ENCODE measurements at regions not wholly inside any gene's neighbourhood (a gene's known extent, or its start where the extent isn't known, plus 50 kb on each side); places are given as distances from the start of the nearest gene placed in this dataset.

DNA sequence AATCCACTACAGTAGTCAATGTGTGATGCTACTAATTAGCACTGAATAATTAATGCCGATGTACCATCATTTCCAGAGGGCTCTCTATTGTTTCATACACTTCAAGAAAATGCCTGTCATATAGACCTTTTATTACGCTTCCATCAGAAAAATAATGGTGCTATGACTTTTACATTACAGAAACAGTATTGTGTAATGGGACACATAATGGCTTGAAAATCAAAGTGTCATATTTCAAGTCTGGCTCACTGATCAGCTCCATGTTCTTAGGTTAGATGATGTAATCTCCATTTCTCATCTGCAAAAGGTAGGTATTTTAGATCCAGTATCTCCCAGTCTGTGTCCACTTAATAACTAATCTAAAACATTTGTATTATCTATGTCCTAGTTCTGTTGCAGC, 990.6 kb upstream of the TYRP1 start:
- no peak for TF ChIP-seq TAF1 (IDR thresholded peaks at IDR 0.05; ENCODE audit: borderline replicate concordance, insufficient read depth, low read length)
- no peak for TF ChIP-seq POLR2AphosphoS5 (IDR thresholded peaks at IDR 0.05; ENCODE audit: low read depth, low read length)
- TF ChIP-seq, protein P1, sequence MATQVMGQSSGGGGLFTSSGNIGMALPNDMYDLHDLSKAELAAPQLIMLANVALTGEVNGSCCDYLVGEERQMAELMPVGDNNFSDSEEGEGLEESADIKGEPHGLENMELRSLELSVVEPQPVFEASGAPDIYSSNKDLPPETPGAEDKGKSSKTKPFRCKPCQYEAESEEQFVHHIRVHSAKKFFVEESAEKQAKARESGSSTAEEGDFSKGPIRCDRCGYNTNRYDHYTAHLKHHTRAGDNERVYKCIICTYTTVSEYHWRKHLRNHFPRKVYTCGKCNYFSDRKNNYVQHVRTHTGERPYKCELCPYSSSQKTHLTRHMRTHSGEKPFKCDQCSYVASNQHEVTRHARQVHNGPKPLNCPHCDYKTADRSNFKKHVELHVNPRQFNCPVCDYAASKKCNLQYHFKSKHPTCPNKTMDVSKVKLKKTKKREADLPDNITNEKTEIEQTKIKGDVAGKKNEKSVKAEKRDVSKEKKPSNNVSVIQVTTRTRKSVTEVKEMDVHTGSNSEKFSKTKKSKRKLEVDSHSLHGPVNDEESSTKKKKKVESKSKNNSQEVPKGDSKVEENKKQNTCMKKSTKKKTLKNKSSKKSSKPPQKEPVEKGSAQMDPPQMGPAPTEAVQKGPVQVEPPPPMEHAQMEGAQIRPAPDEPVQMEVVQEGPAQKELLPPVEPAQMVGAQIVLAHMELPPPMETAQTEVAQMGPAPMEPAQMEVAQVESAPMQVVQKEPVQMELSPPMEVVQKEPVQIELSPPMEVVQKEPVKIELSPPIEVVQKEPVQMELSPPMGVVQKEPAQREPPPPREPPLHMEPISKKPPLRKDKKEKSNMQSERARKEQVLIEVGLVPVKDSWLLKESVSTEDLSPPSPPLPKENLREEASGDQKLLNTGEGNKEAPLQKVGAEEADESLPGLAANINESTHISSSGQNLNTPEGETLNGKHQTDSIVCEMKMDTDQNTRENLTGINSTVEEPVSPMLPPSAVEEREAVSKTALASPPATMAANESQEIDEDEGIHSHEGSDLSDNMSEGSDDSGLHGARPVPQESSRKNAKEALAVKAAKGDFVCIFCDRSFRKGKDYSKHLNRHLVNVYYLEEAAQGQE (IDR thresholded peaks at IDR 0.05; ENCODE audit: insufficient read depth in 1 of 2, low read depth in 2 of 2, low read length in 2 of 2) = no peak

Data from PFSK-1 (cell line).